C4-2B (cell line): ENCODE measurements at regions not wholly inside any gene's neighbourhood (a gene's known extent, or its start where the extent isn't known, plus 50 kb on each side); places are given as distances from the start of the nearest gene placed in this dataset.
A peak's percentile ranks its signal among the peaks of the same experiment; 100 is the strongest.

ENCODE experiments used
- H3K27ac ChIP-seq: fragments of 450-650 bp; 2 replicates; pipeline ENCODE4 v1.5.1; 2017
- ZFX ChIP-seq: fragments of 450-650 bp; IDR thresholded peaks from 2 replicates; pipeline ENCODE4 v1.6.1; 2017
- TF ChIP-seq, protein P1 (sequence below): fragments of 450-650 bp; conservative IDR thresholded peaks from 2 replicates; pipeline ENCODE4 v1.5.1; 2017; ENCODE audit warnings: mild to moderate bottlenecking

- H3K27ac ChIP-seq, result no peak overlapping the region
- no peak for TF ChIP-seq ZFX
- TF ChIP-seq, protein P1, sequence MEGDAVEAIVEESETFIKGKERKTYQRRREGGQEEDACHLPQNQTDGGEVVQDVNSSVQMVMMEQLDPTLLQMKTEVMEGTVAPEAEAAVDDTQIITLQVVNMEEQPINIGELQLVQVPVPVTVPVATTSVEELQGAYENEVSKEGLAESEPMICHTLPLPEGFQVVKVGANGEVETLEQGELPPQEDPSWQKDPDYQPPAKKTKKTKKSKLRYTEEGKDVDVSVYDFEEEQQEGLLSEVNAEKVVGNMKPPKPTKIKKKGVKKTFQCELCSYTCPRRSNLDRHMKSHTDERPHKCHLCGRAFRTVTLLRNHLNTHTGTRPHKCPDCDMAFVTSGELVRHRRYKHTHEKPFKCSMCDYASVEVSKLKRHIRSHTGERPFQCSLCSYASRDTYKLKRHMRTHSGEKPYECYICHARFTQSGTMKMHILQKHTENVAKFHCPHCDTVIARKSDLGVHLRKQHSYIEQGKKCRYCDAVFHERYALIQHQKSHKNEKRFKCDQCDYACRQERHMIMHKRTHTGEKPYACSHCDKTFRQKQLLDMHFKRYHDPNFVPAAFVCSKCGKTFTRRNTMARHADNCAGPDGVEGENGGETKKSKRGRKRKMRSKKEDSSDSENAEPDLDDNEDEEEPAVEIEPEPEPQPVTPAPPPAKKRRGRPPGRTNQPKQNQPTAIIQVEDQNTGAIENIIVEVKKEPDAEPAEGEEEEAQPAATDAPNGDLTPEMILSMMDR, result peak; percentile 79
Observed at GRCh38 chr17:22454070-22454999, 762.0 kb downstream of the KCNJ18 start.

GRCh38 chr17:22459331-22459952 lies 767.1 kb downstream of the KCNJ18 start:
- H3K27ac ChIP-seq, result no peak overlapping the region
- TF ChIP-seq, protein P1, result no peak
- TF ChIP-seq ZFX, result no peak

- no peak overlapping the region for H3K27ac ChIP-seq
- no peak for TF ChIP-seq ZFX
- TF ChIP-seq, protein P1, result no peak
Observed at GRCh38 chr17:22459953-22460350, 767.6 kb downstream of the KCNJ18 start.

DNA sequence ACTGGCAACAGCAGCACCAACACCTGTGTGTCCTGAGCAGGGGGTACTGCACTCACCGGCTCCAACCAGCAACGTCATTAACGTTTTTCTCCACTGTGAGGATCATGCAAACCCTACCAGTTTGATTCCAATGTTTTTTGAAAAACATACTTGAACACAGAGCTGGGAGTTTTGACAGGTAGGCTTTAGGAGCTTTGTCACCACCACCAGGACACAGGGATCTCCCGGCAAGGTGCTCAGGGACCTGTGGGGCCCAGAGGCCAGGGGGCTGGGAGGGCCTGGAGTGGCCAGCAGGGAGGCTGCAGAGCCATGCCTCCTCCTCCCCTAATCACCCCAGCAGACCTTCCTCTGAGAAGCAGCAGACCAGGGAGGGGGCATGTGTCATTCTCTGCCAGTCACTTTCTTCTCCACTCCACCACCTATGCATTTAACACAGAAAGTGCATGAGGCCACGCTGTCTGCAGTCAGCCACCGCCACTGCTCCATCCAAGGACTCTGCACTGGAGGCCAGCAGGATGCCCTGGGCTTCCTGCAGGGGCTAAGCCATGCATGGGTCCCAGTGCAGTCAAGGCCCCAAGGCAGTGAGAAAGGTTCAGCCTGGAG lies 768.2 kb downstream of the KCNJ18 start:
- TF ChIP-seq, protein P1, result no peak
- no peak for TF ChIP-seq ZFX
- H3K27ac ChIP-seq, result no peak overlapping the region

- TF ChIP-seq ZFX, result no peak
- TF ChIP-seq, protein P1, result no peak
- H3K27ac ChIP-seq, result no peak overlapping the region
Observed at GRCh38 chr17:22461460-22462145, 769.3 kb downstream of the KCNJ18 start.

DNA sequence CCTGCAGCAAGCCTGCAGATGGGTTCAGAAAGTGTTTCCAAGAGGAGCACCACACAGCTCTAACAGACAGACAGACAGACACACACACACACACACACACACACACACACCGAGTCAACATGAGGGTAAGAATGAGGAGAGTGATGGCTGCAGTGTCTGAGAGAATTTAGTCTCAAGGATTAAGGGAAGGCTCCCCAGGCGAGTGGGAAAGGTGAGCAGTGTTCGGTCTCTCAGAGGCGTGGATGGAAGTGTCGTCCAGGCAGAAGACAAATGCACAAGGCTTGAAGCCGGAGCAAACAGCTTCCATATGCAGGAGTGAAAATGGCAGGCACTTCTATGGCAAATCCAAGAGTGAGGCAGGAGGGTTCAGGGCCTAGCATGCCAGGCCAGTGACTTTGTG lies 770.1 kb downstream of the KCNJ18 start:
- H3K27ac ChIP-seq, result no peak overlapping the region
- no peak for TF ChIP-seq ZFX

GRCh38 chr17:22463110-22463850 lies 771.0 kb downstream of the KCNJ18 start:
- TF ChIP-seq ZFX, result no peak
- TF ChIP-seq, protein P1, result no peak; the same call in 1 of the 2 replicates
- no peak overlapping the region for H3K27ac ChIP-seq
